ENCODE measurements at regions not wholly inside any gene's neighbourhood (a gene's known extent, or its start where the extent isn't known, plus 50 kb on each side); places are given as distances from the start of the nearest gene placed in this dataset.
A peak's percentile ranks its signal among the peaks of the same experiment; 100 is the strongest.
"Not testable (repeated sequence)": the region's sequence is repeated elsewhere in the genome, so short reads cannot be mapped to it uniquely, and the experiment has no call there.

- DNase-seq; in situ Hi-C loops (cut with HindIII; ENCODE audit: low pct_ligation_motif_present, low pct_unique_long_range_greater_than_20kb, low sequenced_read_pairs): not testable (repeated sequence)
These were observed 75.1 kb upstream of the CIDEA start for GRCh38 chr18:12179029-12179428.

- in situ Hi-C loops (cut with HindIII; ENCODE audit: low pct_ligation_motif_present, low pct_unique_long_range_greater_than_20kb, low sequenced_read_pairs); DNase-seq: not testable (repeated sequence)
These were observed 74.2 kb upstream of the CIDEA start for GRCh38 chr18:12179697-12180577.

GRCh38 chr18:12198797-12199196 lies 55.4 kb upstream of the CIDEA start:
- in situ Hi-C loops (cut with HindIII; ENCODE audit: low pct_ligation_motif_present, low pct_unique_long_range_greater_than_20kb, low sequenced_read_pairs); DNase-seq: not testable (repeated sequence)

- DNase-seq: peak; percentile 3
- in situ Hi-C loops (cut with HindIII; ENCODE audit: low pct_ligation_motif_present, low pct_unique_long_range_greater_than_20kb, low sequenced_read_pairs): not testable (repeated sequence)
These were observed 54.0 kb upstream of the CIDEA start for GRCh38 chr18:12200186-12200585.
